HepG2 (cell line): ENCODE measurements at regions not wholly inside any gene's neighbourhood (a gene's known extent, or its start where the extent isn't known, plus 50 kb on each side); places are given as distances from the start of the nearest gene placed in this dataset.

ENCODE experiments used
- ATAC-seq: fragments of 200-7000 bp; cut with Tn5 transposase; 3 replicates; pipeline ENCODE4 v1.9.1; 2020; ENCODE audit warnings: mild to moderate bottlenecking, moderate library complexity
- BruUV-seq: library from RNA; stranded (reverse); fragments of 400-500 nt; replicated peaks from 2 replicates; lab custom pipeline; 2021; lab: Mats Ljungman, UMichigan
- CTCF ChIA-PET: fragments of 300-600 bp; formaldehyde crosslinking; extraction: SDS; loops from one replicate; lab custom pipeline; 2021; ENCODE audit warnings: low total read pairs, inconsistent platforms, low intra/inter-chr PET ratio; lab: Yijun Ruan, JAX
- POLR2A ChIA-PET: fragments of 350-600 bp; sonication (Branson Sonifier 250); formaldehyde crosslinking; loops from one replicate; lab custom pipeline; 2020; ENCODE audit warnings: antibody characterized with exemption, inconsistent platforms; lab: Yijun Ruan, JAX
- DNase-seq: peaks from one replicate; pipeline ENCODE4 v3.0.0-alpha.2; 2015; ENCODE audit warnings: low spot score
- FAIRE-seq: peaks from 3 replicates; lab custom pipeline; 2011; peaks lifted over from hg19 to GRCh38; lab: Jason Lieb, UNC
- H2AFZ ChIP-seq: one replicate; pipeline ENCODE4 v1.6.1; 2011; ENCODE audit warnings: low read length, inconsistent platforms
- H3K27ac ChIP-seq: fragments of 300-600 bp; 3 replicates; pipeline ENCODE4 v1.8.0; 2011; ENCODE audit warnings: mixed run types, mild to moderate bottlenecking, mixed read lengths, low read length, inconsistent platforms; ENCODE audit not compliant: insufficient read depth; ENCODE audit errors: extremely low read length
- H3K27me3 ChIP-seq, 2 experiments: fragments of 200-600 bp in 1 of 2; 2 replicates in 1 of 2; 3 replicates in 1 of 2; pipeline versions ENCODE4 v1.6.0 to v1.8.0; 2011; ENCODE audit warnings: low read length in 2 of 2, mild to moderate bottlenecking in 2 of 2, moderate library complexity in 2 of 2, inconsistent platforms in 1 of 2; ENCODE audit not compliant: insufficient read depth in 2 of 2, control insufficient read depth in 1 of 2
- H3K36me3 ChIP-seq, 2 experiments: fragments of 200-600 bp in 1 of 2; replicated peaks in 1 of 2; 2 replicates in 1 of 2; 3 replicates in 1 of 2; pipeline versions ENCODE4 v1.5.1 to v1.8.0; 2011; ENCODE audit warnings: low read length in 2 of 2, inconsistent platforms in 1 of 2; ENCODE audit not compliant: insufficient read depth in 2 of 2, control insufficient read depth in 1 of 2
- H3K4me1 ChIP-seq: 2 replicates; pipeline ENCODE4 v1.5.1; 2012; ENCODE audit warnings: low read length, inconsistent platforms; ENCODE audit not compliant: insufficient read depth
- H3K4me2 ChIP-seq: 2 replicates; pipeline ENCODE4 v1.6.0; 2011; ENCODE audit warnings: low read depth, low read length, inconsistent platforms
- H3K4me3 ChIP-seq, 3 experiments: fragments of 200-600 bp in 1 of 3; sonication (generic), shearing (Covaris generic) in 1 of 3; replicated peaks in 1 of 3; 2 replicates each; pipeline ENCODE4 v1.5.1; 2011 to 2016; ENCODE audit warnings: low read length in 3 of 3, inconsistent platforms in 2 of 3, low read depth in 2 of 3, mild to moderate bottlenecking in 2 of 3, control low read depth in 1 of 3, mixed read lengths in 1 of 3; ENCODE audit not compliant: insufficient read depth in 1 of 3
- H3K79me2 ChIP-seq: one replicate; pipeline ENCODE4 v1.6.1; 2011; ENCODE audit warnings: low read length, inconsistent platforms; ENCODE audit not compliant: insufficient read depth
- H3K9ac ChIP-seq: 2 replicates; pipeline ENCODE4 v1.6.0; 2011; ENCODE audit warnings: mild to moderate bottlenecking, low read depth, low read length, inconsistent platforms; ENCODE audit not compliant: insufficient read depth
- H3K9me3 ChIP-seq: 2 replicates; pipeline ENCODE4 v1.5.1; 2012; ENCODE audit warnings: mild to moderate bottlenecking, low read length
- H4K20me1 ChIP-seq: 2 replicates; pipeline ENCODE4 v1.6.0; 2011; ENCODE audit warnings: inconsistent platforms, mild to moderate bottlenecking, low read length, moderate library complexity; ENCODE audit not compliant: insufficient read depth
- ATF5 ChIP-seq: sonication (generic); formaldehyde crosslinking; IDR thresholded peaks from 2 replicates; pipeline ENCODE4 v1.4.0; 2020; ENCODE audit warnings: mild to moderate bottlenecking, low read depth, missing genetic modification reagents
- HNRNPL ChIP-seq: fragments of 200-400 bp; formaldehyde crosslinking; IDR thresholded peaks from 2 replicates; pipeline ENCODE4 v1.6.1; 2017; ENCODE audit warnings: mild to moderate bottlenecking, low read depth, low read length
- HOXA9 ChIP-seq: sonication (generic); formaldehyde crosslinking; IDR thresholded peaks from 2 replicates; pipeline ENCODE4 v1.8.1; 2022; ENCODE audit warnings: missing genetic modification reagents, mild to moderate bottlenecking, moderate library complexity, borderline replicate concordance
- ISX ChIP-seq: sonication (generic); formaldehyde crosslinking; conservative IDR thresholded peaks from 2 replicates; pipeline ENCODE4 v1.5.0; 2020; ENCODE audit warnings: missing genetic modification reagents
- MAFK ChIP-seq, 2 experiments: IDR thresholded peaks in 1 of 2; conservative IDR thresholded peaks in 1 of 2; 2 replicates each; pipeline ENCODE4 v1.6.1; 2011; ENCODE audit warnings: improper control_type of control experiment in 2 of 2, low read length in 2 of 2
- NFAT5 ChIP-seq: sonication (generic); formaldehyde crosslinking; IDR thresholded peaks from 2 replicates; pipeline ENCODE4 v1.4.0; 2020; ENCODE audit warnings: missing genetic modification reagents
- NR0B2 ChIP-seq: sonication (generic); formaldehyde crosslinking; IDR thresholded peaks from 2 replicates; pipeline ENCODE4 v1.4.0; 2020; ENCODE audit warnings: mild to moderate bottlenecking, missing genetic modification reagents
- SALL1 ChIP-seq: sonication (generic); formaldehyde crosslinking; IDR thresholded peaks from 2 replicates; pipeline ENCODE4 v1.8.0; 2022; ENCODE audit warnings: mild to moderate bottlenecking, missing genetic modification reagents
- SMYD3 ChIP-seq: sonication (generic); formaldehyde crosslinking; IDR thresholded peaks from 2 replicates; pipeline ENCODE4 v1.8.1; 2023; ENCODE audit warnings: mild to moderate bottlenecking, missing genetic modification reagents
- SYNCRIP ChIP-seq: fragments of 200-400 bp; formaldehyde crosslinking; IDR thresholded peaks from 2 replicates; pipeline ENCODE4 v1.6.1; 2018; ENCODE audit warnings: mild to moderate bottlenecking, low read depth, low read length; ENCODE audit not compliant: insufficient read depth
- ZBTB42 ChIP-seq: sonication (generic); formaldehyde crosslinking; IDR thresholded peaks from 2 replicates; pipeline ENCODE4 v1.5.0; 2020; ENCODE audit warnings: mild to moderate bottlenecking, missing genetic modification reagents
- ZNF597 ChIP-seq: sonication (generic); formaldehyde crosslinking; IDR thresholded peaks from 2 replicates; pipeline ENCODE4 v1.5.0; 2020; ENCODE audit warnings: missing genetic modification reagents
- WGBS: methylation state at CpG from one replicate; pipeline ENCODE4 v1.1.6; 2017; ENCODE audit warnings: low lambda C conversion rate; 5-methylcytosine and 5-hydroxymethylcytosine counted together
- in situ Hi-C: cut with HindIII; loops from 2 replicates; pipeline ENCODE4 v1.10.0; 2017; ENCODE audit warnings: low pct_unique_long_range_greater_than_20kb; ENCODE audit not compliant: extremely low pct_ligation_motif_present
- intact Hi-C: fragments of 100-400 bp; cut with micrococcal nuclease; formaldehyde crosslinking; loops from one replicate; pipeline ENCODE4 v1.10.0; 2022; ENCODE audit not compliant: unreplicated experiment

- TF ChIP-seq MAFK (conservative IDR thresholded peaks at IDR 0.05 in 1 of 2, IDR thresholded peaks at IDR 0.05 in 1 of 2; ENCODE audit: low read length in 2 of 2) (peak; percentile 19 to 79; a peak in 3 of 4 replicates), HNRNPL (no peak), ATF5 (CRISPR knock-in tag) (no peak), NFAT5 (CRISPR knock-in tag) (no peak)
- TF ChIP-seq, all 625 proteins: peak for 2
Measured at GRCh38 chr5:106739127-106739526, 931.6 kb downstream of the EFNA5 start (continued).

GRCh38 chr5:106737111-106737510, 933.6 kb downstream of the EFNA5 start:
- H3K36me3 ChIP-seq: no peaks in the 10 kb centered on the region
- H3K9me3 ChIP-seq: peaks cover 26% of the 10 kb centered on the region
- no TSS peak for BruUV-seq
- H3K79me2 ChIP-seq: no peaks in the 10 kb centered on the region
- CTCF ChIA-PET: no interaction called here
- WGBS: 0% methylated on average over 1 of the region's 1 CpG
- in situ Hi-C loops (no loop called here), intact Hi-C loops (no loop called here)
- POLR2A ChIA-PET: no interaction called here
- H3K27ac ChIP-seq: no peak overlapping the region
- H3K4me3 ChIP-seq: no peak overlapping the region
- ATAC-seq (no peak), DNase-seq (no peak), FAIRE-seq (no peak)
- no peak overlapping the region for H3K9ac ChIP-seq
- no peak for TF ChIP-seq SYNCRIP
- no peak for TF ChIP-seq ZBTB42 (CRISPR knock-in tag)
- no peak for TF ChIP-seq SMYD3 (CRISPR knock-in tag)
- TF ChIP-seq ISX (CRISPR knock-in tag): no peak
- no peak for TF ChIP-seq SALL1 (CRISPR knock-in tag)
- TF ChIP-seq NR0B2 (CRISPR knock-in tag): no peak
- no peak for TF ChIP-seq HOXA9 (CRISPR knock-in tag)
- TF ChIP-seq ZNF597 (CRISPR knock-in tag): no peak
- no peak overlapping the region for H3K4me2 ChIP-seq
- H3K27me3 ChIP-seq: no peaks in the 10 kb centered on the region
- H3K4me1 ChIP-seq: no peaks in the 10 kb centered on the region
- H2AFZ ChIP-seq: no peak overlapping the region
- H4K20me1 ChIP-seq: no peaks in the 10 kb centered on the region
